A172 (cell line): ENCODE measurements at regions not wholly inside any gene's neighbourhood (a gene's known extent, or its start where the extent isn't known, plus 50 kb on each side); places are given as distances from the start of the nearest gene placed in this dataset.
"Not testable (repeated sequence)": the region's sequence is repeated elsewhere in the genome, so short reads cannot be mapped to it uniquely, and the experiment has no call there.

Source experiments
- DNase-seq: peaks from one replicate; pipeline ENCODE4 v3.0.0-alpha.2; 2015; ENCODE audit warnings: low spot score

GRCh38 chr7:109616551-109617069 lies 1046.9 kb downstream of the DNAJB9 start:
- DNase-seq = no peak

GRCh38 chr7:109622320-109622719 lies 1052.6 kb downstream of the DNAJB9 start:
- no peak for DNase-seq

GRCh38 chr7:109632890-109633289 lies 1063.2 kb downstream of the DNAJB9 start:
- not testable (repeated sequence) for DNase-seq

- no peak for DNase-seq
Measured at GRCh38 chr7:109635374-109635773, 1065.7 kb downstream of the DNAJB9 start.

GRCh38 chr7:109637428-109637990 lies 1067.8 kb downstream of the DNAJB9 start:
- no peak for DNase-seq

- DNase-seq = no peak
Measured at GRCh38 chr7:109638321-109638720, 1068.6 kb downstream of the DNAJB9 start.

- no peak for DNase-seq
Measured at GRCh38 chr7:109639561-109639960, 1069.9 kb downstream of the DNAJB9 start.

GRCh38 chr7:109641445-109641844 lies 1071.8 kb downstream of the DNAJB9 start:
- peak; percentile 16 for DNase-seq

- peak; percentile 35 for DNase-seq
Measured at GRCh38 chr7:109646124-109646523, 1076.5 kb downstream of the DNAJB9 start.

GRCh38 chr7:109646594-109646993 lies 1076.9 kb downstream of the DNAJB9 start:
- peak; percentile 50 for DNase-seq

- DNase-seq = peak; percentile 25
Measured at GRCh38 chr7:109647263-109647662, 1077.6 kb downstream of the DNAJB9 start.

GRCh38 chr7:109659261-109659660 lies 1089.6 kb downstream of the DNAJB9 start:
- no peak for DNase-seq

GRCh38 chr7:109660401-109660800 lies 1090.7 kb downstream of the DNAJB9 start:
- DNase-seq = no peak

- no peak for DNase-seq
Measured at GRCh38 chr7:109663806-109664205, 1094.1 kb downstream of the DNAJB9 start.

GRCh38 chr7:109687269-109687668 lies 1117.6 kb downstream of the DNAJB9 start:
- DNase-seq = not testable (repeated sequence)

- not testable (repeated sequence) for DNase-seq
Measured at GRCh38 chr7:109692613-109693012, 1122.9 kb downstream of the DNAJB9 start.

- DNase-seq = no peak
Measured at GRCh38 chr7:109694149-109695071, 1124.7 kb downstream of the DNAJB9 start.

- no peak for DNase-seq
Measured at GRCh38 chr7:109695419-109695818, 1125.7 kb downstream of the DNAJB9 start.

GRCh38 chr7:109696723-109697122 lies 1127.0 kb downstream of the DNAJB9 start:
- no peak for DNase-seq

GRCh38 chr7:109699661-109700060 lies 1130.0 kb downstream of the DNAJB9 start:
- no peak for DNase-seq

GRCh38 chr7:109713366-109713765 lies 1143.7 kb downstream of the DNAJB9 start:
- DNase-seq = no peak

GRCh38 chr7:109719359-109719758 lies 1149.7 kb downstream of the DNAJB9 start:
- not testable (repeated sequence) for DNase-seq

- DNase-seq = no peak
Measured at GRCh38 chr7:109734601-109735000, 1164.9 kb downstream of the DNAJB9 start.
